DOHH2 (cell line): ENCODE measurements at regions not wholly inside any gene's neighbourhood (a gene's known extent, or its start where the extent isn't known, plus 50 kb on each side); places are given as distances from the start of the nearest gene placed in this dataset.

Experiments
- H3F3A ChIP-seq: fragments of 200-600 bp; sonication (generic), shearing (Covaris generic); 2 replicates; pipeline ENCODE4 v1.6.0; 2016; ENCODE audit warnings: antibody characterized with exemption, mild to moderate bottlenecking; ENCODE audit not compliant: control insufficient read depth, insufficient read depth
- H3K27ac ChIP-seq: fragments of 200-600 bp; sonication (generic); 2 replicates; pipeline ENCODE4 v1.5.1; 2014; ENCODE audit warnings: low read depth, mild to moderate bottlenecking, low read length, moderate library complexity
- H3K27me3 ChIP-seq: fragments of 200-600 bp; sonication (generic); 2 replicates; pipeline ENCODE4 v1.6.1; 2014; ENCODE audit warnings: mild to moderate bottlenecking, low read length, mixed read lengths; ENCODE audit not compliant: control insufficient read depth
- H3K36me3 ChIP-seq: fragments of 200-600 bp; sonication (generic); 2 replicates; pipeline ENCODE4 v1.6.1; 2014; ENCODE audit warnings: mild to moderate bottlenecking, low read length, moderate library complexity, mixed read lengths; ENCODE audit not compliant: control insufficient read depth
- H3K4me1 ChIP-seq: fragments of 200-600 bp; sonication (generic); 2 replicates; pipeline ENCODE4 v1.6.1; 2014; ENCODE audit warnings: mild to moderate bottlenecking, low read length, mixed read lengths; ENCODE audit not compliant: control insufficient read depth
- H3K4me2 ChIP-seq: fragments of 200-600 bp; sonication (generic); 2 replicates; pipeline ENCODE4 v1.6.0; 2014; ENCODE audit warnings: mild to moderate bottlenecking, low read length, moderate library complexity
- H3K4me3 ChIP-seq: fragments of 200-600 bp; sonication (generic); 2 replicates; pipeline ENCODE4 v1.5.1; 2014; ENCODE audit warnings: mild to moderate bottlenecking, low read length, mixed read lengths
- H3K79me2 ChIP-seq: fragments of 200-600 bp; sonication (generic); 2 replicates; pipeline ENCODE4 v1.6.1; 2014; ENCODE audit warnings: mild to moderate bottlenecking, low read length, mixed read lengths; ENCODE audit not compliant: control insufficient read depth
- H3K9me2 ChIP-seq: fragments of 200-600 bp; sonication (generic); replicated peaks from 2 replicates; pipeline ENCODE4 v1.6.1; 2014; ENCODE audit warnings: mild to moderate bottlenecking, low read length, mixed read lengths; ENCODE audit not compliant: control insufficient read depth
- H3K9me3 ChIP-seq: fragments of 200-600 bp; sonication (generic); 2 replicates; pipeline ENCODE4 v1.6.1; 2014; ENCODE audit warnings: antibody characterized with exemption, low read length, mixed read lengths; ENCODE audit not compliant: control insufficient read depth, insufficient read depth
- H4K20me1 ChIP-seq: fragments of 200-600 bp; sonication (generic); 2 replicates; pipeline ENCODE4 v1.6.0; 2014; ENCODE audit warnings: low read depth, mild to moderate bottlenecking, antibody characterized with exemption, low read length, moderate library complexity; ENCODE audit not compliant: control insufficient read depth, insufficient read depth
- EZH2phosphoT487 ChIP-seq: fragments of 200-600 bp; sonication (generic); IDR thresholded peaks from 2 replicates; pipeline ENCODE4 v1.6.1; 2017; ENCODE audit warnings: borderline replicate concordance, mild to moderate bottlenecking, antibody characterized with exemption, low read length, moderate library complexity, mixed read lengths
- TF ChIP-seq, protein P1 (sequence below): fragments of 200-600 bp; sonication (generic); IDR thresholded peaks from one replicate; pipeline ENCODE4 v1.5.1; 2014; ENCODE audit warnings: antibody characterized with exemption, mild to moderate bottlenecking, low read depth, low read length; ENCODE audit not compliant: poor library complexity, severe bottlenecking

DNA sequence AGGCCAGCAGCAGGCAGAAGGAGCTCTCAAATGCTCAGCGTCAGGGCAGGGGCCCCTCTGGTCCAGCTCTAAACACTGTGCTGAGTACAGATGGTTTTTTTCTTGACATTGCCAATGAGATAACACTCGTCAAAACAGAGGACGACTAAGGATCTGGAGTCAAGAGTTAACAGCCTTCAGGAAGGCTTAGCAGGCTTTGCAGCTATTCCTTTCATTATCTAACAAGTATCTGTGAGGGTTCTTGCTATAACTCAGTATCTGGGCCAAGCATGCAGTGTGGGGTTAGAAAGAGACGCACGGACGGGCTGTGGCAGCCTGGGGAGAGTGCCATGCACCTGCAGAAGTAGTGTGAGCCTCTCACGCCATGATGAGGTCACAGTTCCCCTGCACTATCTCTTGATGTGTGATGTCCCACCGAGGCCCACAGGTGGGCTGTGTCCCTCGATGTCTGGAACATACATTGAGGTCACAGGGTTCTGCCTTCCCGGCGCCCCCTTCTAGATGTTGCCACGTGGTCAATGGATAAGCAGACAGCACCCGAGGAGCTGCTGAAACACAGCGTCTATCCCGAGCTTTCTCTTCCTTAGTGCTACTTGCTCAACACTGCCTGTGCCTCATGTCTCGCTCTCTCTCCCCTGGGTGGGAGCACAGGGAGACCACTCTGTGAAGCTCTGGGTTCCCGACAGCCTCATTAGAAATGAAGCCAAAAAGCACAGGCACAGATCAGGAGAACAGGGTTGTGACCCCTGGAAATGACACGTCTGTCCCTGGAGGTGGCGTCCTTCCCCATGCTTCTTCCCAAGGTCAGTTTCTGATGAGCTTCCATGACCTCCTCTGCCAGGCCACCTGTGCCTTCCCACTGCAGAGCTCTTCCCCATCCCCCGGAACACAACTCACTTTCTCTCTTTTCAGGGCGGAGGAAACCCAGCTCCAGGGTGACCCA lies 85.5 kb upstream of the RPS6KA2 start:
- Histone ChIP-seq H3K79me2 (no peaks in the 10 kb centered on the region), H3K4me1 (no peaks in the 10 kb centered on the region), H3K4me2 (no peak overlapping the region), H3K4me3 (no peak overlapping the region), H3K9me3 (no peaks in the 10 kb centered on the region), H4K20me1 (no peaks in the 10 kb centered on the region), H3K27me3 (peaks cover 3% of the 10 kb centered on the region; the same call in 1 of the 2 replicates), H3K27ac (no peak overlapping the region), H3F3A (no peaks in the 10 kb centered on the region), H3K36me3 (no peaks in the 10 kb centered on the region), H3K9me2 (no peaks in the 10 kb centered on the region)
- TF ChIP-seq, protein P1, sequence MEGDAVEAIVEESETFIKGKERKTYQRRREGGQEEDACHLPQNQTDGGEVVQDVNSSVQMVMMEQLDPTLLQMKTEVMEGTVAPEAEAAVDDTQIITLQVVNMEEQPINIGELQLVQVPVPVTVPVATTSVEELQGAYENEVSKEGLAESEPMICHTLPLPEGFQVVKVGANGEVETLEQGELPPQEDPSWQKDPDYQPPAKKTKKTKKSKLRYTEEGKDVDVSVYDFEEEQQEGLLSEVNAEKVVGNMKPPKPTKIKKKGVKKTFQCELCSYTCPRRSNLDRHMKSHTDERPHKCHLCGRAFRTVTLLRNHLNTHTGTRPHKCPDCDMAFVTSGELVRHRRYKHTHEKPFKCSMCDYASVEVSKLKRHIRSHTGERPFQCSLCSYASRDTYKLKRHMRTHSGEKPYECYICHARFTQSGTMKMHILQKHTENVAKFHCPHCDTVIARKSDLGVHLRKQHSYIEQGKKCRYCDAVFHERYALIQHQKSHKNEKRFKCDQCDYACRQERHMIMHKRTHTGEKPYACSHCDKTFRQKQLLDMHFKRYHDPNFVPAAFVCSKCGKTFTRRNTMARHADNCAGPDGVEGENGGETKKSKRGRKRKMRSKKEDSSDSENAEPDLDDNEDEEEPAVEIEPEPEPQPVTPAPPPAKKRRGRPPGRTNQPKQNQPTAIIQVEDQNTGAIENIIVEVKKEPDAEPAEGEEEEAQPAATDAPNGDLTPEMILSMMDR = no peak
- no peak for TF ChIP-seq EZH2phosphoT487

DNA sequence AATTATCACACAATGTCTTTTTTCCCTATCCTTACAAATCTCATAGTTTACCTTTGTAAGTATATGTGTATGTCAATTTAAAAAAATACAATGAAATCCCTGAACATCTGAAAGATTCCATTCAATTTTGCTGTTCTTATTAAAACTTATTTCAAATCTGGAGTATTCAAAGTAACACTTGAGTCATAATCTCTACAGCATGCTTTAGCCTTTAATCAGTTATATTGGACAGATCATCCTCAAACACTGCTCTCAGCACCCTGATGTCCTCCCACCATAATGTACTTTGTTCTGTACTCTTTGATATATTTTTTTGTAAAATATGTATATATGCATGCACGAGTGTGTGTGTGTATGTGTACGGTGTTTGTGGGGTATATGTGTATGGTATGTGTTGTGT lies 83.0 kb upstream of the RPS6KA2 start:
- H3K4me1 ChIP-seq = no peaks in the 10 kb centered on the region
- no peaks in the 10 kb centered on the region for H3K79me2 ChIP-seq
- no peaks in the 10 kb centered on the region for H3K9me2 ChIP-seq
- TF ChIP-seq, protein P1 = no peak
- TF ChIP-seq EZH2phosphoT487 = no peak
- H3K27me3 ChIP-seq = no peaks in the 10 kb centered on the region; the same call in 1 of the 2 replicates
- no peak overlapping the region for H3K27ac ChIP-seq
- no peak overlapping the region for H3K4me3 ChIP-seq
- H3F3A ChIP-seq = no peaks in the 10 kb centered on the region
- H4K20me1 ChIP-seq = no peaks in the 10 kb centered on the region
- H3K4me2 ChIP-seq = no peak overlapping the region
- no peaks in the 10 kb centered on the region for H3K36me3 ChIP-seq
- H3K9me3 ChIP-seq = no peaks in the 10 kb centered on the region

DNA sequence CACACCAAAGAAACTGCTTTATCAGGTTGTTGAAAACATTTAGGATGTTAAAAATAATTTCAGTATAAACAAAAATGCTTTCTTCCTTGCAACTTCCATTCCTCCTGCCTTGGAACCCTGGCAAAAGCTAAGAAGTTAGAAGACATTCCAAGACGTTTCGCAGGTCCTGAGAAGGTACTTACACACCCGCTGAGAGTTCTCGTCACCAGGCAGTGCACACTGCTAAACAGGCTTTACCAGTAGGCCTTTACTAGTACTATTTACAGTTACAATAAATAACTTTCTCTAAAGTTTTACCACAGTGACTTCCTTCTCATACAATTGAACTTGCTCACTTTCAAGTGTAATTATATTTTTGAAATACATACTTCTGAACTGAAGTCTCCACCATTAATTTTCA lies 81.4 kb upstream of the RPS6KA2 start:
- H3K4me3 ChIP-seq = no peak overlapping the region
- no peaks in the 10 kb centered on the region for H3K9me3 ChIP-seq
- peaks cover 5% of the 10 kb centered on the region; the same call in 1 of the 2 replicates for H3K27me3 ChIP-seq
- H3F3A ChIP-seq = no peaks in the 10 kb centered on the region
- H3K79me2 ChIP-seq = no peaks in the 10 kb centered on the region
- no peaks in the 10 kb centered on the region for H3K9me2 ChIP-seq
- no peaks in the 10 kb centered on the region for H4K20me1 ChIP-seq
- H3K36me3 ChIP-seq = no peaks in the 10 kb centered on the region
- H3K4me2 ChIP-seq = no peak overlapping the region
- no peaks in the 10 kb centered on the region for H3K4me1 ChIP-seq
- TF ChIP-seq, protein P1 = no peak
- TF ChIP-seq EZH2phosphoT487 = no peak
- no peak overlapping the region for H3K27ac ChIP-seq
